ENCODE measurements at regions not wholly inside any gene's neighbourhood (a gene's known extent, or its start where the extent isn't known, plus 50 kb on each side); places are given as distances from the start of the nearest gene placed in this dataset.

DNA sequence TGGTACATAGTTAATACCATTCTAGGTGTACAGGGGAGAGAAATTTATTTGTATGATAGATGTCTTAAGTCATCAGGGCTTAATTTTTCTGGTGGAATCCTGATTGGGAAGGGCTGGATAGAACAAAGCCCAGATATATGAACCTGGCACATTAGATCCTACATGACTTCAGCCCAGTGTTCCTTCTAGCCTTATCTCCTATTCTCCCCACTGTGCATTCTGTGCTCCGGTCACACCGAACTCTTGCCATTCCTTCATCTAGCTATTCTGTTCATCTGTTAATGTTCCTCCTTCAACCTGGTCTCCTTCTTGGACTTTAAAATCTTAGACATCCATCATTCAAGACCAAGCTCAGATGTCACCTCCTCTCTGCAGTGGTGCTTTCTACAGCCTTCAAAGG is 68.9 kb upstream of the EED start:
- TF ChIP-seq, protein P1, sequence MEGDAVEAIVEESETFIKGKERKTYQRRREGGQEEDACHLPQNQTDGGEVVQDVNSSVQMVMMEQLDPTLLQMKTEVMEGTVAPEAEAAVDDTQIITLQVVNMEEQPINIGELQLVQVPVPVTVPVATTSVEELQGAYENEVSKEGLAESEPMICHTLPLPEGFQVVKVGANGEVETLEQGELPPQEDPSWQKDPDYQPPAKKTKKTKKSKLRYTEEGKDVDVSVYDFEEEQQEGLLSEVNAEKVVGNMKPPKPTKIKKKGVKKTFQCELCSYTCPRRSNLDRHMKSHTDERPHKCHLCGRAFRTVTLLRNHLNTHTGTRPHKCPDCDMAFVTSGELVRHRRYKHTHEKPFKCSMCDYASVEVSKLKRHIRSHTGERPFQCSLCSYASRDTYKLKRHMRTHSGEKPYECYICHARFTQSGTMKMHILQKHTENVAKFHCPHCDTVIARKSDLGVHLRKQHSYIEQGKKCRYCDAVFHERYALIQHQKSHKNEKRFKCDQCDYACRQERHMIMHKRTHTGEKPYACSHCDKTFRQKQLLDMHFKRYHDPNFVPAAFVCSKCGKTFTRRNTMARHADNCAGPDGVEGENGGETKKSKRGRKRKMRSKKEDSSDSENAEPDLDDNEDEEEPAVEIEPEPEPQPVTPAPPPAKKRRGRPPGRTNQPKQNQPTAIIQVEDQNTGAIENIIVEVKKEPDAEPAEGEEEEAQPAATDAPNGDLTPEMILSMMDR (IDR thresholded peaks at IDR 0.05), result no peak
- no peak for TF ChIP-seq POLR2A (IDR thresholded peaks at IDR 0.05)
